ENCODE measurements at regions not wholly inside any gene's neighbourhood (a gene's known extent, or its start where the extent isn't known, plus 50 kb on each side); places are given as distances from the start of the nearest gene placed in this dataset.

DNA sequence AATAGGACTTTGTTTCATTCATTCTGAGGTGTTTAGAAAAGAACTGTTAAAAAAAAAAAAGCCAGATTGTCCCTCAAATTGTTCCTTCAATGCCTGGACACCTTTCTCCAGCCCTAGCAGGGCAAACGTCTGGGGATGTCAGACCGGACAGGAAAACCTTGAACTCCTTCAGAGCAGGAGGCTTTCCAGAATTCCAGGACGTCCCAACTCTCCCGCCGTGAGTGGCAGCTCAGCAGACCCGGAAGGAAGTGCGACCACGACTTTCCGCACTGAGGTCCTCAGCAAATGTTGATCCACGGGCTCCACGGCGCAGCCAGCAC, 139.1 kb downstream of the DLL1 start:
- no peak for DNase-seq (ENCODE audit: low spot score)
- in situ Hi-C loops (cut with MboI; ENCODE audit: low pct_unique_long_range_greater_than_20kb, low sequenced_read_pairs, unreplicated experiment), result no loop called here
- TF ChIP-seq, protein P1, sequence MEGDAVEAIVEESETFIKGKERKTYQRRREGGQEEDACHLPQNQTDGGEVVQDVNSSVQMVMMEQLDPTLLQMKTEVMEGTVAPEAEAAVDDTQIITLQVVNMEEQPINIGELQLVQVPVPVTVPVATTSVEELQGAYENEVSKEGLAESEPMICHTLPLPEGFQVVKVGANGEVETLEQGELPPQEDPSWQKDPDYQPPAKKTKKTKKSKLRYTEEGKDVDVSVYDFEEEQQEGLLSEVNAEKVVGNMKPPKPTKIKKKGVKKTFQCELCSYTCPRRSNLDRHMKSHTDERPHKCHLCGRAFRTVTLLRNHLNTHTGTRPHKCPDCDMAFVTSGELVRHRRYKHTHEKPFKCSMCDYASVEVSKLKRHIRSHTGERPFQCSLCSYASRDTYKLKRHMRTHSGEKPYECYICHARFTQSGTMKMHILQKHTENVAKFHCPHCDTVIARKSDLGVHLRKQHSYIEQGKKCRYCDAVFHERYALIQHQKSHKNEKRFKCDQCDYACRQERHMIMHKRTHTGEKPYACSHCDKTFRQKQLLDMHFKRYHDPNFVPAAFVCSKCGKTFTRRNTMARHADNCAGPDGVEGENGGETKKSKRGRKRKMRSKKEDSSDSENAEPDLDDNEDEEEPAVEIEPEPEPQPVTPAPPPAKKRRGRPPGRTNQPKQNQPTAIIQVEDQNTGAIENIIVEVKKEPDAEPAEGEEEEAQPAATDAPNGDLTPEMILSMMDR (IDR thresholded peaks at IDR 0.05; ENCODE audit: extremely low read depth, insufficient read depth, missing control alignments), result no peak

DNA sequence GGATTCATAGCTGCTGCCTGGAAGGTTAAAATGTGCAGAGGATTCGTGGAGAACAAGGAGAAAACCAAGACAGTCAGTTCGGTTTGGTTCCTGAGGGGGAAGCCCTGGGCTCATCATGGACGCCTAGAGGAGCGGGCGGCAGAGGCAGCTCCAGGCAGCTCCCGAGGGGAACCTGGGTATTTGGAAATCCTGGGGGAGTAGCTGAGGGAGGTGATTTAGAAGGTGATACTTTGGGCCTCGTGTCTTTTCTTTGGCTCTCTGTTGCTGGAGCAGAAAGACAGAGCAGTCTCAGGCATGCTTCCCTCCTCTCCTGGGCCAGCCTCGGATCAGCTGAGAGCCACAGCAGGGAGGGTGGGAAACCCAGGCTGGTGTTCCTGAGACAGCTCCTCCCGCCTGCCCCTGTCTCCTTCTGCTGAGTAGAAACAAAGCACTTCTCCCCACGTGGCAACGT, 139.5 kb downstream of the DLL1 start:
- in situ Hi-C loops (cut with MboI; ENCODE audit: low pct_unique_long_range_greater_than_20kb, low sequenced_read_pairs, unreplicated experiment), result no loop called here
- TF ChIP-seq, protein P1 (IDR thresholded peaks at IDR 0.05; ENCODE audit: extremely low read depth, insufficient read depth, missing control alignments), result no peak
- DNase-seq (ENCODE audit: low spot score), result no peak

- DNase-seq (ENCODE audit: low spot score), result no peak
- in situ Hi-C loops (cut with MboI; ENCODE audit: low pct_unique_long_range_greater_than_20kb, low sequenced_read_pairs, unreplicated experiment), result no loop called here
- TF ChIP-seq, protein P1 (IDR thresholded peaks at IDR 0.05; ENCODE audit: extremely low read depth, insufficient read depth, missing control alignments), result no peak
Observed at GRCh38 chr6:170150590-170150945, 140.3 kb downstream of the DLL1 start.

DNA sequence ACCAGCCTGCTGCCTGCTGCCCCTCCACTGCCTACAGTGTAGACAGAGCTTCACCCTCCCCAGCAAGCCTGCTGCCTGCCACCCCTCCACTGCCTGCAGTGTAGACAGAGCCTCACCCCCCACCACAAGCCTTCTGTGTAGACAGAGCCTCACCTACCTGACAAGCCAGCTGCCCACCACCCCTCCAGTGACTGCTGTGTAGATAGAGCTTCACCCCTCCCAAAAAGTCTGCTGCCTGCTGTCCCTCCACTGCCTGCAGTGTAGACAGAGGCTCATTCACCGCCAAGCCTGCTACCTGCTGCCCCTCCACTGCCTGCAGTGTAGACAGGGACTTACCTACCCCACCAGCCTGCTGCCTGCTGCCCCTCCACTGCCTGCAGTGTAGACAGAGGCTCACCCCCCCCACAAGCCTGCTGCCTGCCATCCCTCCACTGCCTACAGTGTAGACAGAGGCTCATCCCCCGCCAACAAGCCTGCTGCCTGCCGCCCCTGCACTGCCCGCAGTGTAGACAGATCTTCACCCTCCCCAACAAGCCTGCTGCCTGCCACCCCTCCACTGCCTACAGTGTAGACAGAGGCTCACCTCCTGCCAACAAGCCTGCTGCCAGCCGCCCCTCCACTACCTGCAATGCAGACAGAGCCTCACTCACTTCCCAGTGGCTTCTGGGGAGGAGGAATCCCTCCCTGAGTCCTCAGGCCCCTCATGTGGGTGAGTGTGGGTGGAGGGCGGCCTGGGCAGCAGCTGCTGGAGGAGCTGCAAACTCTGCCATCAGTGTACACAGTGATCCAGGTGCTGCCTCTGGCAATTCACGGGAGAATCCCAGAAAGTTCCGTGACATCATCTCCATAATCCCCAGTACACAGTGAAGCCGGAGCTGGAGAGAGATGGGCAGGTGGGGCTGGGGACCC, 140.9 kb downstream of the DLL1 start:
- in situ Hi-C loops (cut with MboI; ENCODE audit: low pct_unique_long_range_greater_than_20kb, low sequenced_read_pairs, unreplicated experiment), result no loop called here
- TF ChIP-seq, protein P1 (IDR thresholded peaks at IDR 0.05; ENCODE audit: extremely low read depth, insufficient read depth, missing control alignments), result no peak
- DNase-seq (ENCODE audit: low spot score), result no peak

GRCh38 chr6:170148709-170149470, 142.0 kb downstream of the DLL1 start:
- in situ Hi-C loops (cut with MboI; ENCODE audit: low pct_unique_long_range_greater_than_20kb, low sequenced_read_pairs, unreplicated experiment), result no loop called here
- TF ChIP-seq, protein P1 (IDR thresholded peaks at IDR 0.05; ENCODE audit: extremely low read depth, insufficient read depth, missing control alignments), result no peak
- DNase-seq (ENCODE audit: low spot score), result no peak

GRCh38 chr6:170147832-170148708, 142.8 kb downstream of the DLL1 start:
- TF ChIP-seq, protein P1 (IDR thresholded peaks at IDR 0.05; ENCODE audit: extremely low read depth, insufficient read depth, missing control alignments), result no peak
- in situ Hi-C loops (cut with MboI; ENCODE audit: low pct_unique_long_range_greater_than_20kb, low sequenced_read_pairs, unreplicated experiment), result no loop called here
- no peak for DNase-seq (ENCODE audit: low spot score)

All from GM13977 (cell line).